NCI-H82 (cell line): ENCODE measurements at regions not wholly inside any gene's neighbourhood (a gene's known extent, or its start where the extent isn't known, plus 50 kb on each side); places are given as distances from the start of the nearest gene placed in this dataset.
"Not testable (repeated sequence)": the region's sequence is repeated elsewhere in the genome, so short reads cannot be mapped to it uniquely, and the experiment has no call there.

Experiments used
- DNase-seq: peaks from one replicate; lab custom pipeline; 2025; lab: John Stamatoyannopoulos, UW

- no peak for DNase-seq
Measured at GRCh38 chr17:33562792-33563191, 269.7 kb upstream of the ASIC2 start.

GRCh38 chr17:33564146-33564545 lies 271.1 kb upstream of the ASIC2 start:
- DNase-seq: peak; percentile 70

DNA sequence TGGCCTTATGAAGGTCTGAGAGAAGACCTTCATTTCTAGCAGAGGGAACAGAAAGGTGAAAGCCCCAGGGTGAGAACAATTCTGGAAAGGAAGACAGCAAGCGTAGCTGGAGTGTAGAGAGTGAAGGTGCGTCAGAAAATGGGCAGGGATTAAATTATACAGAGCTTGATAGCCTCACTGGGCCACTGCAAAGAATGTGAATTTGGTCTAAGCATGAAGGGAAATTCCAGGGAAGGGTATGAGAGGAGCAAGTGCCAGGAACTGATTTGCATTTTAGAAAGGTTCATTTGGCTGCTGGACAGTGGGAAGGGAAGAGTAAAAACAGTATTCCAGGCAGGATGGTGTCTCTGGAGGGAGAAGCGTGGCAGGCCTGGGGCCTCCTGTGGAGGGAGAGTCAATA lies 274.1 kb upstream of the ASIC2 start:
- DNase-seq: no peak

GRCh38 chr17:33572615-33573014 lies 279.5 kb upstream of the ASIC2 start:
- DNase-seq: no peak

GRCh38 chr17:33574942-33575445 lies 281.9 kb upstream of the ASIC2 start:
- no peak for DNase-seq

- not testable (repeated sequence) for DNase-seq
Measured at GRCh38 chr17:33579740-33580139, 286.6 kb upstream of the ASIC2 start.

GRCh38 chr17:33580215-33580614 lies 287.1 kb upstream of the ASIC2 start:
- DNase-seq: no peak

GRCh38 chr17:33582661-33583060 lies 289.6 kb upstream of the ASIC2 start:
- DNase-seq: no peak

DNA sequence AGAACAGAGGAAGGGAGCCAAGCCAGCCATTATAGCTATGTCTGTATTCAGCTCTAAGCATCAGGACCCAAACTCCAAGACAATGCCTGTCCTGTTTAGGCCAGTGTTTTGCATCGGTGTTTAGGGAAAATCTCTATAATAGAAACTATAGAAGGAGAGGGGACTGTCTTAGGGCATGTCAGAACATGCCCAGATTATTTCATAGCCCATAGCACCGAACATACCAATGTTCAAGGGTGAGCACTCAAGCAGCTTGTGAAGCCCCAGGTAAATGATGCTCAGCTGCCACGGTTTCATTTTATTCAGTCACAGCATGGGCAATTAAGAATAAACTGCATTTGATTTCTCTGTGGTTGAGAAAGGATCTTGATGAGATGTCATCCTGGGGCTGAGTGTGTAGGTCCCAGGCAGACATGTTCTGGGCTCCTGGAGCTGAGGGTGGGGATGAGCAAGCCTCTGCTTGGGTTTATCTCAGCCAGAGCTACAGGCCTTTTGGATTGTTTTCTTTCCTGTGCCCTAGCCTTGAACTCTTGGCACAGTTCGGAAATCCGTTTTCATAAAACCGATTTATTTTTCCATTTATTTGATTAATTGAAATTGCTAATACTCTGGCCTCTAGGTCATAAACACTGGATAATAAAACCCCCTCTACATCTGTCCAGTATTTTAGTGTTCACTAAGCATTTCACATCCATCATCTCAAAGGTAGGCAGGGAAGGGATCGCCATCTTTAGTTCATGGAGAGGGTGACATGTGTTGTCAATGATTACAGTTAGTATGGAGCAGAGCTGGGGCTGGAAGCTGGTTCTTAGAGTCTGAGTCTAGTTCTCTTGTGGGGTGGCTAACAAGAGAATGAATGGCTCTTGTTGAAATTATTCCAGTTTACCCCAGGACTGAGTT lies 290.7 kb upstream of the ASIC2 start:
- no peak for DNase-seq

DNA sequence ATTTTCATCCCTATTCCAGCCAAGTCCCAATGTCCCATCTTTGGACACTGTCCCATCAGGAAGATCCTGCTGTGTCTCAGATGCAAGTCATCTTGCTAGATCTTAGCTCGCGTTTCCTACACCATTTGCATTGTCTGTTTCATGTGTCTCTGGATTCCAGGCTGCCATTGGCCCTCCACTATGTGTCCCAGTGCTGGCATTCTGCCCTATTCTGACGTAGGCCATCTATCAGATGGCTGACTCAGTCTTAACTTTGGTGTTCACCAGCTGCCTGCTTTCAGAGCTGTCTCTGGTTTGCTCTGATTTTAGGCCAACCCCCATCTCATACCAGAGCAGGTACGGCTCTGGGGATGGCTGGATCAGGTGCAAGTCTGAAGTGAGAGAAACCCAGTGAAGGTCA lies 300.9 kb upstream of the ASIC2 start:
- DNase-seq: no peak

GRCh38 chr17:33595828-33596227 lies 302.7 kb upstream of the ASIC2 start:
- no peak for DNase-seq

DNA sequence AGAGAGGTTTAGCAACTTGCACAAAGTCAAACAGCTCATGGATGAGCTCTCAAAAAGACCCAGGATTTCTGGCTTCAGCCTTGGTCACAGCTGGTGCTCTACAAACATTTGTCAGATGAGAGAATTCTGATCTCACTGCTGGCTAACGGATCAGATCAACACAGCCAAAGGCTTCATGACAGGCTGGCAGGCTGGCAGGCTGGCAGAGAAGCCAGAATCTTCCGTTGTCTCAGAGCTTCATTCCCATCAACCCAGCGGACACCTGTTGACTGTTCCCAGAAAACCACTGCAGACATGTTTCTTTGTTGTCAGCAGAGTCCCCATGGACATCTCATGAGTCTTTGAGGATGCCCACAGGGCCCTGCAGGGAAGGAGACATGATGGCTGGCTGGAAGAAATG lies 303.8 kb upstream of the ASIC2 start:
- DNase-seq: no peak

GRCh38 chr17:33598797-33599196 lies 305.7 kb upstream of the ASIC2 start:
- DNase-seq: no peak

GRCh38 chr17:33602981-33603380 lies 309.9 kb upstream of the ASIC2 start:
- DNase-seq: no peak

DNA sequence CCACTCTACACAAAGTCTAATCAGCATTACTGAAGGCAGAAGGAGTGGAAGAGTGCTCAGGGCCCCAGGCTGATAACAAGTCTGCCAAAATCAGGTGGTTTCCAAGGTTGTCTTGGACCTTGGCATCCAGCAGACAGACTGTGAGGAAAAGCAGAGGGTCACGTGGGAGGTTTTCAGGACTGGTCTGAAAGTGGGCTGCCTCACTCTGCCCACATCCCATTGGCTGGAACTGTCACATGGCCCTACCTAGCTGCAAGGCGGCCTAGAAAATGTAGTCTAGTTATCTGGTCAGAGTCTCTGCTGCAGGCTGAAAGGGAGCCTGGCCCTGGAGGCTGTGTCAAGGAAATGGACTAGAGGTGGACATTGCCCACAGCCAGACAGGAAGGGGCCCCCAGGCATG lies 310.7 kb upstream of the ASIC2 start:
- no peak for DNase-seq

GRCh38 chr17:33611532-33611931 lies 318.4 kb upstream of the ASIC2 start:
- DNase-seq: no peak

DNA sequence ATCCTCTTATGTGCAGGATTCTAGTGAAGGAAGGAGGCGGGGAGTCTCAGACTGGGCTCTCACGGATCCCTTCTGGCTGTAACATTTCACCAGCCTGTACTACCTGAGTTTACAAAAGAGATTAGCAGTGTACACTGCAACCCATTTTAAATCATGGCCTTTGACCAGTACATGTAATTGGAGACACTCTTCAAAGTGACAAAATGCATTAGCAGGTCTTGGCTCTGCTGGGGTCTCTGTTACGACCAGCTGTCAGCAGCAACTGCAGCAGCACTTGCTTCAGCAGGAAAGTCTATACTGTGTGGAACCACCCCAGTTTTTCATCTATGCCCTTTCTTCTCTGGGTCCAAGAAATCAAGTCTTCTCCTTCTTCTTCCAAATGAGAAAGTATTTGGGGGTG lies 322.8 kb upstream of the ASIC2 start:
- peak; percentile 58 for DNase-seq

DNA sequence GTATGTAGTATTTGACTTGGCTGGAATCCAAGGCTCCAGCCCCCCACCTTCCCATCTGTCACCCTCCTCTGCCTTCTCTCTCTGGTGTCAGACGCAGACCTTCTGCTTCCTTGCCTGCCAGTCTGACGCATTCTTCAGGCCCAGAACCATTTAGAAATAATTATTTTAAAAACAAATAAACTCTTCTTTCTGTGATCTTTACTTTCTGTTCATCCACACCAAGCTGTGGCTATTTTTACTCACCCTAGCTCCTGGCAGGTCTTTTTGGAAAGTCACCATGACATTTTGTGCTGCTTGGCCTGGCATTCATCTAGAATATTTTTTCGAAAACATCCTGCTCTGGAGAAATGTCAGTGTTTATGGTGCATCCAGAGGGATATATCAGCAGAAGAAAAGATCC lies 330.7 kb upstream of the ASIC2 start:
- DNase-seq: peak; percentile 34

DNA sequence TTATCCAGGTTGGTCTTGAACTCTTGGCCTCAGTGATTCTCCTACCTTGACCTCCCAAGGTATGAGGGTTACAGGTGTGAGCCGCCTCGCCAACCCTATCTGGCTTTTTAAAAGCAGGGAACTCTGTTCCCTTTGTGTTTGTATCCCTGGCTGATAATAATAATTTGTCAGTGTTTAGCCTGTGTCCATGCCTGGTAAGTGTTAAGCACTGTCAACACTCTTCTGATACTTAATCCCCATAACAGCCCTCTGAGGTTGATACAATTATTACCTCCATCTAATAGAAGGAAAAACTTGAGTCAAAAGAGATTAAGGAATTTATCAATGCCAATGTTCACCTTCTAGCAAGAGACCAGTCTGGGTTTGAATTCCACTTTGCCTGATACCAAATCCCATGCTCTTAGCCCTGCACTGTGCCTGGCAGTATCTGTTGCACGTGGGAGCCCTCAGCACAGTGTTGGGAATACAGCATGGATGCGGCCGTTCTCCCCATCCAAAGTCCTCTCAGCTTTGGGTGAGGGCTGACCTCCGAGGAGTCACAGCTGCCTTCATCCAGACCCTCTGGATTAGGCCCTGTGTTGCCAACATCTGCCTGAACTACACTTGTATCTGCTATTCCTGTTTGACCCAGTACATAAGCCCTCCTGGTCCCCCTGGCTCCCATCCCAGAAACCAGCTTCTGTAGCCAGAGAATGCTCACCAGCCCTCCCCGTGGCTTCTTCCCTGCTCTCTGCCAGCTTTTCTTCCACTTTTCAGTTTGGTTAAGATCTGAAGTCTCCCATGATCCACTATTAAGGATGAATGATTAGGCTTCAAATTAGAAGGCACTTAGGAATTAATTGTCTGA lies 335.6 kb upstream of the ASIC2 start:
- no peak for DNase-seq

DNA sequence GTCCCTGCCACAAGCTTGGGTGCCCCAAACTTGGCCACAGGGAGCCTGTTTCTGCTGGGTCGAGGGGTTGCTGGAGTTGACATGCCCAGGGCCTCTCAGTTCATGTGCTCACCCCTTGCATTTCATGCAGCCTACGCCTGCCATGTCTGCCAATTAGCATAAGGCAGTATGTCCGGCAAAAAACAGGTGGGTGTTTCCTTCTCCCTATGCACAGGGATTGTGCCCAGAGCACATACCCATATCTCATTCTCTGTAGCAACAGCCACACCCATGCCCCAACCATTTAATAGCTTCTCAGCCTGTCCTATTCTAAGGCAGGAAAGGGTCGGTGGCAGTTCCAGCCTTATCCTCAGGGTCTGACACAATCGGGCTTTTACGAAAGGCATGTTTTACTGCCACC lies 340.4 kb upstream of the ASIC2 start:
- DNase-seq: no peak

GRCh38 chr17:33637534-33637933 lies 344.4 kb upstream of the ASIC2 start:
- no peak for DNase-seq

- no peak for DNase-seq
Measured at GRCh38 chr17:33639103-33639880, 346.2 kb upstream of the ASIC2 start.
